H9 (cell line): ENCODE measurements at regions not wholly inside any gene's neighbourhood (a gene's known extent, or its start where the extent isn't known, plus 50 kb on each side); places are given as distances from the start of the nearest gene placed in this dataset.
"Not testable (repeated sequence)": the region's sequence is repeated elsewhere in the genome, so short reads cannot be mapped to it uniquely, and the experiment has no call there.

ENCODE experiments used
- DNase-seq: peaks from one replicate; pipeline ENCODE4 v3.0.0-alpha.2; 2017
- H2AFZ ChIP-seq: one replicate; pipeline ENCODE4 v1.6.1; 2013; ENCODE audit warnings: mild to moderate bottlenecking, low read length, control low read depth, moderate library complexity
- H2AK5ac ChIP-seq: 2 replicates; pipeline ENCODE4 v1.6.1; 2013; ENCODE audit warnings: low read length, control low read depth, mixed read lengths; ENCODE audit not compliant: insufficient read length
- H2BK120ac ChIP-seq: one replicate; pipeline ENCODE4 v1.6.1; 2013; ENCODE audit warnings: low read depth, mild to moderate bottlenecking, low read length, control low read depth, inconsistent platforms; ENCODE audit not compliant: poor library complexity, severe bottlenecking
- H2BK12ac ChIP-seq: 2 replicates; pipeline ENCODE4 v1.6.1; 2013; ENCODE audit warnings: low read length, control low read depth, mixed read lengths, low read depth; ENCODE audit not compliant: insufficient read length
- H2BK15ac ChIP-seq: 2 replicates; pipeline ENCODE4 v1.6.1; 2013; ENCODE audit warnings: low read depth, low read length, control low read depth
- H2BK20ac ChIP-seq: one replicate; pipeline ENCODE4 v1.6.1; 2013; ENCODE audit warnings: low read depth, mild to moderate bottlenecking, low read length, control low read depth, inconsistent platforms; ENCODE audit not compliant: poor library complexity, severe bottlenecking
- H2BK5ac ChIP-seq: 2 replicates; pipeline ENCODE4 v1.6.1; 2013; ENCODE audit warnings: low read length, control low read depth, mixed read lengths; ENCODE audit not compliant: insufficient read length
- H3K14ac ChIP-seq: 2 replicates; pipeline ENCODE4 v1.6.1; 2013; ENCODE audit warnings: low read length, control low read depth; ENCODE audit not compliant: insufficient read depth
- H3K18ac ChIP-seq: 2 replicates; pipeline ENCODE4 v1.6.1; 2013; ENCODE audit warnings: low read depth, mild to moderate bottlenecking, mixed read lengths, low read length, control low read depth; ENCODE audit not compliant: insufficient read length
- H3K23ac ChIP-seq: 2 replicates; pipeline ENCODE4 v1.6.1; 2013; ENCODE audit warnings: low read length, control low read depth, mixed read lengths, low read depth; ENCODE audit not compliant: insufficient read length
- H3K23me2 ChIP-seq: 2 replicates; pipeline ENCODE4 v1.6.1; 2013; ENCODE audit warnings: low read depth, mild to moderate bottlenecking, mixed read lengths, low read length, control low read depth; ENCODE audit not compliant: insufficient read length, poor library complexity, severe bottlenecking
- H3K27ac ChIP-seq: 2 replicates; pipeline ENCODE4 v1.5.1; 2013; ENCODE audit warnings: low read length, control low read depth, mixed read lengths, low read depth; ENCODE audit not compliant: insufficient read length
- H3K27me3 ChIP-seq: 2 replicates; pipeline ENCODE4 v1.6.1; 2013; ENCODE audit warnings: low read length, control low read depth, inconsistent platforms; ENCODE audit not compliant: insufficient read depth
- H3K4ac ChIP-seq: 2 replicates; pipeline ENCODE4 v1.6.1; 2013; ENCODE audit warnings: low read depth, mild to moderate bottlenecking, control low read depth, inconsistent platforms, low read length, moderate library complexity
- H3K4me1 ChIP-seq: 2 replicates; pipeline ENCODE4 v1.6.1; 2013; ENCODE audit warnings: low read length, control low read depth, inconsistent platforms; ENCODE audit not compliant: insufficient read depth
- H3K4me2 ChIP-seq: 2 replicates; pipeline ENCODE4 v1.6.1; 2013; ENCODE audit warnings: low read length, control low read depth, mixed read lengths; ENCODE audit not compliant: insufficient read length, insufficient read depth
- H3K56ac ChIP-seq: 2 replicates; pipeline ENCODE4 v1.6.1; 2013; ENCODE audit warnings: low read depth, mild to moderate bottlenecking, mixed read lengths, low read length, control low read depth; ENCODE audit not compliant: insufficient read length
- H3K79me1 ChIP-seq: 2 replicates; pipeline ENCODE4 v1.6.1; 2013; ENCODE audit warnings: low read depth, mild to moderate bottlenecking, moderate library complexity, low read length, control low read depth, inconsistent platforms; ENCODE audit not compliant: insufficient read depth, poor library complexity, severe bottlenecking
- H3K79me2 ChIP-seq: 2 replicates; pipeline ENCODE4 v1.6.1; 2013; ENCODE audit warnings: low read length, control low read depth, inconsistent platforms; ENCODE audit not compliant: insufficient read depth
- H3K9ac ChIP-seq: 2 replicates; pipeline ENCODE4 v1.6.1; 2013; ENCODE audit warnings: low read length, control low read depth, mixed read lengths; ENCODE audit not compliant: insufficient read length; ENCODE audit errors: extremely low read depth
- H3K9me3 ChIP-seq: one replicate; pipeline ENCODE4 v1.6.1; 2013; ENCODE audit warnings: low read depth, low read length, inconsistent platforms; ENCODE audit not compliant: control insufficient read depth
- H3T11ph ChIP-seq: one replicate; pipeline ENCODE4 v1.6.1; 2013; ENCODE audit warnings: mild to moderate bottlenecking, low read length, control low read depth, inconsistent platforms
- H4K20me1 ChIP-seq: one replicate; pipeline ENCODE4 v1.6.1; 2013; ENCODE audit not compliant: control insufficient read depth, insufficient read length, insufficient read depth
- H4K5ac ChIP-seq: 2 replicates; pipeline ENCODE4 v1.6.1; 2013; ENCODE audit warnings: low read depth, mild to moderate bottlenecking, mixed read lengths, low read length, control low read depth; ENCODE audit not compliant: insufficient read length
- H4K8ac ChIP-seq: replicated peaks from 2 replicates; pipeline ENCODE4 v1.6.1; 2013; ENCODE audit warnings: low read length, control low read depth, mixed read lengths, low read depth; ENCODE audit not compliant: insufficient read length
- H4K91ac ChIP-seq: 2 replicates; pipeline ENCODE4 v1.6.1; 2013; ENCODE audit warnings: low read depth, mild to moderate bottlenecking, moderate library complexity, mixed read lengths, low read length, control low read depth; ENCODE audit not compliant: insufficient read length
- H3K27ac Mint-ChIP-seq, 3 experiments: 2 replicates in 2 of 3; 3 replicates in 1 of 3; pipeline ENCODE4 v1.8.0; 2020 to 2021; ENCODE audit warnings: mixed read lengths in 3 of 3, mild to moderate bottlenecking in 1 of 3, moderate library complexity in 1 of 3
- H3K27me3 Mint-ChIP-seq: 2 replicates; pipeline ENCODE4 v1.8.0; 2021; ENCODE audit warnings: low read depth, mild to moderate bottlenecking, moderate library complexity, mixed read lengths
- H3K36me3 Mint-ChIP-seq, 3 experiments: 2 replicates in 2 of 3; 3 replicates in 1 of 3; pipeline ENCODE4 v1.8.0; 2020 to 2021; ENCODE audit warnings: low read depth in 3 of 3, mixed read lengths in 3 of 3; ENCODE audit not compliant: insufficient read depth in 1 of 3
- H3K4me1 Mint-ChIP-seq, 2 experiments: 2 replicates each; pipeline ENCODE4 v1.8.0; 2020; ENCODE audit warnings: mixed read lengths in 2 of 2
- H3K4me3 Mint-ChIP-seq, 2 experiments: 2 replicates in 1 of 2; 3 replicates in 1 of 2; pipeline ENCODE4 v1.8.0; 2020 to 2021; ENCODE audit warnings: mild to moderate bottlenecking in 2 of 2, mixed read lengths in 2 of 2, moderate library complexity in 1 of 2
- H3K9me3 Mint-ChIP-seq, 2 experiments: 2 replicates in 1 of 2; 3 replicates in 1 of 2; pipeline ENCODE4 v1.8.0; 2020; ENCODE audit warnings: mild to moderate bottlenecking in 2 of 2, mixed read lengths in 2 of 2, moderate library complexity in 1 of 2
- WGBS: extraction: QIAGEN DNeasy Blood & Tissue Kit; methylation state at CpG from one replicate; pipeline ENCODE4 v1.1.7; 2013; ENCODE audit warnings: missing lambda C conversion rate, low lambda C conversion rate, mixed read lengths; ENCODE audit not compliant: insufficient read length; ENCODE audit errors: extremely low coverage; 5-methylcytosine and 5-hydroxymethylcytosine counted together

DNA sequence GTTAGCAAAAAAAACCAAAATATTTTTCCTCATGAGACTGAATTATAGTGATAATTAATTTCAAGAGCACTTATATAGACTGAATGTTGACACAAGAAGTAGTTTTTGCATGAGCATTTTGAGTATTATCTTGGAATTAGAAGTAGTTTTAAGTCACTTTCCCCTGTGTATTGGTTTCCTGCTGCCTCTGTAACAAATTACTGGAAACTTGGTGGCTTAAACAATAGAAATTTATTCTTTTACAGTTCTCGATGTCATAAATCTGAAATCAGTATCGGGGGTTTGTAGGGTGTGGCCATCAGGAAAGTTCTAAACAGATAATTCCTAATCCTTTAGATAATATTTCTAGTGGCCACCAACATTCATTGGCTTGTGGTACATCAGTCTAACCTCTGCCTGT, 957.8 kb downstream of the LTN1 start:
- not testable (repeated sequence) for H2AFZ ChIP-seq, H3K56ac ChIP-seq, H3K27ac Mint-ChIP-seq, H3K4me2 ChIP-seq, H4K8ac ChIP-seq, H3K14ac ChIP-seq, H2BK15ac ChIP-seq, H3K4me3 Mint-ChIP-seq, H3K4me1 ChIP-seq, H4K5ac ChIP-seq, H3K23ac ChIP-seq, H2BK12ac ChIP-seq, H3K18ac ChIP-seq, H3K27me3 Mint-ChIP-seq, H2BK20ac ChIP-seq, H3T11ph ChIP-seq, H3K4ac ChIP-seq, H3K79me2 ChIP-seq, H3K23me2 ChIP-seq, H3K79me1 ChIP-seq, H3K4me1 Mint-ChIP-seq, H4K91ac ChIP-seq, H3K9me3 ChIP-seq, H3K27ac ChIP-seq, DNase-seq, H2AK5ac ChIP-seq, H2BK120ac ChIP-seq, H2BK5ac ChIP-seq, H3K9ac ChIP-seq, H3K27me3 ChIP-seq, H4K20me1 ChIP-seq
- H3K36me3 Mint-ChIP-seq = peaks cover 14 to 30% (median 18%) of the 10 kb centered on the region in 3 experiments
- no CpG with 5 or more reads among the region's 2 CpGs for WGBS
- peaks cover 17 to 29% of the 10 kb centered on the region in 2 experiments for H3K9me3 Mint-ChIP-seq

DNA sequence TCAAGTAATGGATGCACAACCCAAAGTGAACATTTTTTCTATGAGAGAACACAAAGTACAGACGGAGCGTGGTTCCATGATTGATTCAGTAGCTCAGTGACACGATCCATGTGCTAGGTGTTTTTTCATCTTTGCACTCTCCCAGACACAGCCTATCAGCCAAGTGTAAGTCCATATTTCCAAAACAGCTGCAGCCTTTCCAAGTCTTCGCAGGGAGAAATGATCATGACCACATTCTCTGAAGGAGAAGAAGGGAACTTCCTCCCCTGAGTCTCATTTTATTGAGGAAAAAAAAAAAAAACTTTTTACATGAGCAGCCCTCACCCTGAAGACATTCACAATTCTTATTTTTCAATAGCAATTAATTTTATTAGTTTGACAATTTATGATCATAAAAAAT, 958.3 kb downstream of the LTN1 start:
- Mint-ChIP-seq H3K9me3 (peaks cover 21 to 31% of the 10 kb centered on the region in 2 experiments), H3K36me3 (peaks cover 15 to 28% (median 19%) of the 10 kb centered on the region in 3 experiments)
- H3K79me1 ChIP-seq, H3K4me2 ChIP-seq, H2BK5ac ChIP-seq, H3K23ac ChIP-seq, H4K20me1 ChIP-seq, H3K27ac Mint-ChIP-seq, H3K4ac ChIP-seq, H3K9ac ChIP-seq, H2BK12ac ChIP-seq, H3K9me3 ChIP-seq, H3K23me2 ChIP-seq, H2BK15ac ChIP-seq, H3K27me3 Mint-ChIP-seq, H3K14ac ChIP-seq, DNase-seq, H3T11ph ChIP-seq, H4K8ac ChIP-seq, H2BK120ac ChIP-seq, H4K5ac ChIP-seq, H3K27me3 ChIP-seq, H3K4me1 ChIP-seq, H4K91ac ChIP-seq, H2BK20ac ChIP-seq, H3K56ac ChIP-seq, H3K4me3 Mint-ChIP-seq, H3K18ac ChIP-seq, H2AFZ ChIP-seq, H2AK5ac ChIP-seq, H3K4me1 Mint-ChIP-seq, H3K27ac ChIP-seq, H3K79me2 ChIP-seq: not testable (repeated sequence)
- WGBS = no CpG with 5 or more reads among the region's 4 CpGs
